Lower leg skin (tissue), 4 donors: ENCODE measurements at regions not wholly inside any gene's neighbourhood (a gene's known extent, or its start where the extent isn't known, plus 50 kb on each side); places are given as distances from the start of the nearest gene placed in this dataset.

Source experiments
- DNase-seq, 2 donors: peaks; one replicate each; pipeline ENCODE4 v3.0.0-alpha.2; 2019; ENCODE audit warnings: low spot score in 2 of 2
- H3K4me3 ChIP-seq: fragments of 200-600 bp; sonication (generic); 2 replicates; pipeline ENCODE4 v1.5.1; 2017; ENCODE audit warnings: mild to moderate bottlenecking, low read depth; ENCODE audit not compliant: poor library complexity, severe bottlenecking
- CTCF ChIP-seq, 3 donors: fragments of 450-650 bp; IDR thresholded peaks; one replicate each; pipeline ENCODE4 v1.5.1; 2016; ENCODE audit warnings: antibody characterized with exemption in 3 of 3, mild to moderate bottlenecking in 3 of 3, moderate library complexity in 2 of 3
- POLR2A ChIP-seq, 2 donors: fragments of 450-650 bp; IDR thresholded peaks; one replicate each; pipeline ENCODE4 v1.6.1; 2016 to 2017; ENCODE audit warnings: antibody characterized with exemption in 2 of 2, mild to moderate bottlenecking in 1 of 2, moderate library complexity in 1 of 2
- WGBS, 2 donors: methylation state at CpG; one replicate each; pipeline ENCODE4 v1.1.5; 2018; 5-methylcytosine and 5-hydroxymethylcytosine counted together
- intact Hi-C: fragments of 100-400 bp; cut with DNase I; formaldehyde crosslinking; loops from one replicate; pipeline ENCODE4 v1.15.0; 2023; ENCODE audit warnings: low total_unique reads

- 70 to 82% methylated on average over 2 of the region's 2 CpGs for WGBS, 2 donors
- TF ChIP-seq POLR2A (IDR thresholded peaks at IDR 0.05) (no peak), CTCF (IDR thresholded peaks at IDR 0.05) (no peak)
Measured at GRCh38 chr18:26765498-26765897, 100.0 kb downstream of the AQP4 start.

GRCh38 chr18:26764586-26764985 is 100.9 kb downstream of the AQP4 start:
- no peak for TF ChIP-seq CTCF (IDR thresholded peaks at IDR 0.05)
- TF ChIP-seq POLR2A (IDR thresholded peaks at IDR 0.05) = no peak
- intact Hi-C loops = no loop called here
- DNase-seq = no peak
- no peak overlapping the region for H3K4me3 ChIP-seq

More at GRCh38 chr18:26765498-26765897, 100.0 kb downstream of the AQP4 start:
- no peak overlapping the region for H3K4me3 ChIP-seq
- no peak for DNase-seq
- intact Hi-C loops = no loop called here

GRCh38 chr18:26764177-26764576 is 101.3 kb downstream of the AQP4 start:
- DNase-seq = no peak
- intact Hi-C loops = no loop called here
- TF ChIP-seq CTCF (IDR thresholded peaks at IDR 0.05) = no peak
- H3K4me3 ChIP-seq = no peak overlapping the region
- WGBS, 2 donors = 68 to 86% methylated on average over 1 of the region's 1 CpG

DNA sequence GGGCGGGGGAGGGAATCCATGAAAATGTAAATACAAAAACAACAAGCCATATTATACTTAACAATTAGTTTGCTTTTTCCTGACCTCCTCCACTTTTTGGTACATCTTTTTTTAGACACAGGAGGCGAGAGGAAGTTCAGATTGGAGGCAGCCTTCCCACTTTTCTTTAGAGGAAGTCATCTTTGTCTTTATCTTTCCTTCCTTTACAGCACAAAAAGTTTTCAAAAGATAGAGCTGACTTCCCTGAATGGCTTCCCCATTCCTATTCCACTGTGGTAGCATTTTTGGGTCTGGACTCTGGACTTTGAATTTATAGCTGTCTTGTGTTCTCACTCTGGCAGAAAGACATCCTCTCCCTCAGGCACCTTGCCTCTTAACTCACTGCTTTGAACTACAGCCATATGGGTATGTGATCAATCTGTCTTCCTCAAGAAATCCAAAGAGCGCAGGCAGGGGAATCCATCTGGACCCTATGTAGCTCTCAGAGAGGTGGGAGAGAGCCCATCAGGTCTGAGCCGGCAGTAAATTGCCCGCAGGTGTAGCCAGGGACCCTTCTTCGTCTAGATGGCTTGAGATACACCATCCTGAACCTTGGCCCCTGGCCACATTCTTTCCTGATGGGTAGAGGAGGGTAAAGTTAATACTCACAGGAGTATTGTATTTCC is 101.9 kb downstream of the AQP4 start:
- intact Hi-C loops = no loop called here
- H3K4me3 ChIP-seq = no peak overlapping the region
- no peak for TF ChIP-seq POLR2A (IDR thresholded peaks at IDR 0.05)
- TF ChIP-seq CTCF (IDR thresholded peaks at IDR 0.05) = no peak
- no peak for DNase-seq
- WGBS, 2 donors = 41% methylated on average over 6 of the region's 6 CpGs

DNA sequence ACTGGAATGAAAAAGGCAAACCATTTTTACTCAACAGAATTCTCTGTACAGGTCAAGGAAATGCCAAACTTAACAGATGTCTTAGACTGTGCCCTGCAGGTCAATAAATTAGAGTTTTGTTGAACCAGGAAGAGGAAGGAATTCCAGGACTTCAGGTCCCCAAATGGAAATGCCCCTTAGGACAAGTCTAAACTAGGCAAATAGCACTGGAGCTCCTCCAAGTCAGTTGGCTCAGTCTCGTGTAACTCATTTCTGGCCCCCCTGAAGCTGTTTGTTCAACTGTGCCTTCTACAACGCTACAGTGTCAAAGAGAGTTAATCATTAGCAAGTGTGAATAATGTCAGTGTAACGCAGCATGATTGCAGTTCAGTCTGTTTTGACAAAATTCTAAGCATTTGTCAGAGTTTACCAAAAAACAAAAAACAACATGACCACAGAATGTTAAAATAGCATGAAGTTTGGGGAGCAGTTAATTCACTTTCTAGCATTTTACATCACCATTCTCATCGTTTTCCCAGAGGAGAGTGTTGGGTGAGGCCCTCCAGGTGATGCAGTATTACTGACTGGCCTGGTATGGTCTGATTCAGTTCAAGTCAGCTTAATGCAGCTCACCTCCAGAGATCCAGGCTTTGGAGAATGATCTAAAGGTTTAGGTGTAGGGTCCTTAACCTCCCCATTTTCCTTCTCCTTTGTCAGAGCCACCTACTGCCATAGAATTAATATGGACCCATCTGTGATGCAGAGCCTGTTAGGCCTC is 108.1 kb downstream of the AQP4 start:
- no peak for DNase-seq
- intact Hi-C loops = no loop called here
- WGBS, 2 donors = 30 to 31% methylated on average over 4 of the region's 4 CpGs
- H3K4me3 ChIP-seq = no peak overlapping the region
- no peak for TF ChIP-seq CTCF (IDR thresholded peaks at IDR 0.05)
- TF ChIP-seq POLR2A (IDR thresholded peaks at IDR 0.05) = no peak
